GM12878 (cell line): ENCODE measurements at regions not wholly inside any gene's neighbourhood (a gene's known extent, or its start where the extent isn't known, plus 50 kb on each side); places are given as distances from the start of the nearest gene placed in this dataset.

Experiments
- ATAC-seq: fragments of 200-7000 bp; cut with Tn5 transposase; 3 replicates; pipeline ENCODE4 v1.9.1; 2020; ENCODE audit warnings: mild to moderate bottlenecking, moderate library complexity
- BruUV-seq: library from RNA; stranded (reverse); fragments of 400-500 nt; replicated peaks from 2 replicates; lab custom pipeline; 2021; lab: Mats Ljungman, UMichigan
- CTCF ChIA-PET: fragments of 300-600 bp; sonication (Branson Sonifier 250); formaldehyde crosslinking; extraction: SDS; loops from one replicate; lab custom pipeline; 2021; ENCODE audit warnings: inconsistent platforms; lab: Yijun Ruan, JAX
- POLR2A ChIA-PET: fragments of 350-600 bp; formaldehyde crosslinking; extraction: SDS; loops from one replicate; lab custom pipeline; 2021; ENCODE audit warnings: inconsistent platforms; lab: Charles Lee
- RAD21 ChIA-PET: fragments of 300-600 bp; sonication (Branson Sonifier 250); formaldehyde crosslinking; loops from one replicate; lab custom pipeline; 2023; ENCODE audit warnings: antibody characterized with exemption; ENCODE audit not compliant: unreplicated experiment; lab: Charles Lee
- SMC1A ChIA-PET: fragments of 300-600 bp; sonication (Branson Sonifier 250); formaldehyde crosslinking; loops from one replicate; lab custom pipeline; 2023; ENCODE audit not compliant: unreplicated experiment, uncharacterized antibody; lab: Charles Lee
- DNase-seq: peaks from one replicate; pipeline ENCODE4 v3.0.0-alpha.2; 2011; ENCODE audit warnings: low read depth, low spot score
- FAIRE-seq: peaks from 3 replicates; lab custom pipeline; 2011; peaks lifted over from hg19 to GRCh38; lab: Jason Lieb, UNC
- H2AFZ ChIP-seq: 2 replicates; pipeline ENCODE4 v1.6.0; 2011; ENCODE audit warnings: low read depth, low read length, control low read depth; ENCODE audit not compliant: control insufficient read depth
- H3K27ac ChIP-seq: 2 replicates; pipeline ENCODE4 v1.5.1; 2011; ENCODE audit warnings: control low read depth; ENCODE audit not compliant: control insufficient read depth, insufficient read depth
- H3K27me3 ChIP-seq, 2 experiments: replicated peaks in 1 of 2; 2 replicates each; pipeline versions ENCODE4 v1.6.0 to v1.6.1; 2011; ENCODE audit warnings: low read length in 1 of 2; ENCODE audit not compliant: control insufficient read depth in 2 of 2, insufficient read depth in 2 of 2
- H3K36me3 ChIP-seq, 2 experiments: 2 replicates each; pipeline ENCODE4 v1.5.1; 2011; ENCODE audit warnings: low read length in 1 of 2; ENCODE audit not compliant: control insufficient read depth in 2 of 2, insufficient read depth in 2 of 2
- H3K4me1 ChIP-seq: 2 replicates; pipeline ENCODE4 v1.6.1; 2011; ENCODE audit warnings: mild to moderate bottlenecking, low read length, moderate library complexity, mixed read lengths; ENCODE audit not compliant: control insufficient read depth, insufficient read depth
- H3K4me2 ChIP-seq: 2 replicates; pipeline ENCODE4 v1.6.0; 2011; ENCODE audit warnings: control low read depth; ENCODE audit not compliant: control insufficient read depth, insufficient read depth
- H3K4me3 ChIP-seq: fragments of 200-600 bp; sonication (generic); 2 replicates; pipeline ENCODE4 v1.5.1; 2016
- H3K79me2 ChIP-seq: 2 replicates; pipeline ENCODE4 v1.6.0; 2011; ENCODE audit warnings: low read length; ENCODE audit not compliant: control insufficient read depth, insufficient read depth
- H3K9ac ChIP-seq: 2 replicates; pipeline ENCODE4 v1.8.0; 2011; ENCODE audit warnings: low read length, control low read depth, mixed read lengths; ENCODE audit not compliant: control insufficient read depth, insufficient read depth
- H3K9me3 ChIP-seq: replicated peaks from 3 replicates; pipeline ENCODE4 v1.5.1; 2011; ENCODE audit warnings: mild to moderate bottlenecking, low read length; ENCODE audit not compliant: control insufficient read depth, insufficient read depth
- H4K20me1 ChIP-seq: 2 replicates; pipeline ENCODE4 v1.6.0; 2011; ENCODE audit not compliant: control insufficient read depth, insufficient read depth
- CREM ChIP-seq: IDR thresholded peaks from 2 replicates; pipeline ENCODE4 v1.6.1; 2014; ENCODE audit warnings: antibody characterized with exemption, low read depth
- JUNB ChIP-seq: IDR thresholded peaks from 2 replicates; pipeline ENCODE4 v1.6.1; 2016; ENCODE audit warnings: antibody characterized with exemption, mild to moderate bottlenecking
- NFIC ChIP-seq: IDR thresholded peaks from 2 replicates; pipeline ENCODE4 v1.6.1; 2012; ENCODE audit warnings: low read depth, mild to moderate bottlenecking, inconsistent platforms, low read length, moderate library complexity
- POLR2AphosphoS2 ChIP-seq: IDR thresholded peaks from 2 replicates; pipeline ENCODE4 v1.6.1; 2011; ENCODE audit warnings: low read depth, mild to moderate bottlenecking, low read length, improper control_type of control experiment, moderate library complexity
- RBBP5 ChIP-seq: fragments of 200-600 bp; sonication (generic); conservative IDR thresholded peaks from 2 replicates; pipeline ENCODE4 v1.6.1; 2016
- YY1 ChIP-seq: IDR thresholded peaks from 2 replicates; pipeline ENCODE4 v1.6.1; 2011; ENCODE audit warnings: low read depth, mild to moderate bottlenecking, low read length
- ZNF274 ChIP-seq: IDR thresholded peaks from one replicate; pipeline ENCODE4 v1.8.0; 2011; ENCODE audit not compliant: insufficient read length, insufficient read depth
- ZNF622 ChIP-seq: fragments of 450-650 bp; IDR thresholded peaks from 2 replicates; pipeline ENCODE4 v1.6.1; 2017; ENCODE audit warnings: mild to moderate bottlenecking, inconsistent platforms
- WGBS: methylation state at CpG from one replicate; pipeline ENCODE4 v1.1.6; 2016; ENCODE audit warnings: low lambda C conversion rate; ENCODE audit not compliant: insufficient replicate concordance, insufficient coverage; ENCODE audit errors: missing lambda C conversion rate; 5-methylcytosine and 5-hydroxymethylcytosine counted together
- in situ Hi-C: fragments of 300-500 bp; cut with MboI; formaldehyde crosslinking; loops from 9 replicates; pipeline ENCODE4 v1.14.3; 2018; ENCODE audit warnings: mixed read lengths
- intact Hi-C: fragments of 100-400 bp; cut with micrococcal nuclease; formaldehyde crosslinking; loops from one replicate; pipeline ENCODE4 v1.14.2; 2022; ENCODE audit not compliant: unreplicated experiment
- TF ChIP-seq, protein P1 (sequence below): fragments of 450-650 bp; IDR thresholded peaks from 2 replicates; pipeline ENCODE4 v1.6.1; 2014; ENCODE audit warnings: mild to moderate bottlenecking
- TF ChIP-seq, protein P2 (sequence below): IDR thresholded peaks from 2 replicates; pipeline ENCODE4 v1.6.1; 2012; ENCODE audit warnings: low read depth, low read length, improper control_type of control experiment
- TF ChIP-seq, protein P3 (sequence below): fragments of 450-650 bp; IDR thresholded peaks from 2 replicates; pipeline ENCODE4 v1.6.1; 2016; ENCODE audit warnings: mild to moderate bottlenecking
- TF ChIP-seq, protein P4 (sequence below), 3 experiments: IDR thresholded peaks in 2 of 3; conservative IDR thresholded peaks in 1 of 3; 2 replicates each; pipeline ENCODE4 v1.5.1; 2011; ENCODE audit warnings: low read depth in 3 of 3, low read length in 3 of 3, mild to moderate bottlenecking in 3 of 3, control low read depth in 2 of 3, moderate library complexity in 2 of 3, inconsistent platforms in 1 of 3, mixed read lengths in 1 of 3; ENCODE audit not compliant: control insufficient read depth in 2 of 3, insufficient read depth in 1 of 3; ENCODE audit errors: extremely low read depth in 1 of 3
- TF ChIP-seq, protein P5 (sequence below): IDR thresholded peaks from 2 replicates; pipeline ENCODE4 v1.6.1; 2012; ENCODE audit warnings: improper control_type of control experiment, low read depth, low read length; ENCODE audit not compliant: insufficient replicate concordance
- TF ChIP-seq, protein P6 (sequence below): IDR thresholded peaks from 2 replicates; pipeline ENCODE4 v1.6.1; 2011; ENCODE audit warnings: low read depth, low read length, improper control_type of control experiment, borderline replicate concordance

DNA sequence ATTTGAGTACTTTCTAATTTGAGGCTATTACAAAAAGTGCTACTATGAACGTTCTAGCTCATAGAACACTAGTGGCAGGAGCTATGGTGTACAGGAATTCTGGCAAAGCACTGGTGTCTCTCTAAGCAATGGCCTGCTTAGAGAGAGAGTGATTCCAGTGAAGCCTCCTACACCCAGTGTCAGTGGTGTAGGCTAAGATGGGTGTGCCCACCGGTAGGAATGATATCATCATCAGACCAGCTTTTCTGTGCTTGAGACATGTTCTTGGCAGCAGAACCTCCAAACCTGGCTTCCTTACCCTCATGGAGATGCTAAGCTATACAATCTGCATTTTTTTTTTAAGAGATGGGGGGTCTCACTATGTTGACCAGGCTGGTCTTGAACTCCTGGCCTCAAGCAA is 370.3 kb downstream of the SOX9 start:
- ChIA-PET CTCF (interaction anchor here (0.8 to 2.0 kb wide), 2 partner anchors 8 to 11 kb away, joined by 3 to 5 read pairs; no protein-coding TSS in a partner anchor), RAD21 (interaction anchor here (2.0 to 6.0 kb wide), 2 partner anchors 19 to 25 kb away, joined by 5 to 33 read pairs; no protein-coding TSS in a partner anchor), POLR2A (interaction anchor here (0.6 to 1.0 kb wide), 2 partner anchors 11 to 24 kb away, joined by 3 read pairs; no protein-coding TSS in a partner anchor), SMC1A (interaction anchor here (0.7 to 4.3 kb wide), 5 partner anchors 10 to 28 kb away, joined by 3 to 19 read pairs (median 4); no protein-coding TSS in a partner anchor)
- Histone ChIP-seq H3K79me2 (no peaks in the 10 kb centered on the region), H3K4me1 (no peaks in the 10 kb centered on the region), H3K27me3 (no peaks in the 10 kb centered on the region), H3K27ac (no peak overlapping the region), H3K36me3 (no peaks in the 10 kb centered on the region), H3K9me3 (no peaks in the 10 kb centered on the region; the same call in 2 of the 3 replicates), H3K9ac (no peak overlapping the region), H4K20me1 (no peaks in the 10 kb centered on the region), H3K4me2 (no peak overlapping the region), H2AFZ (no peak overlapping the region), H3K4me3 (no peak overlapping the region)
- no peak for ATAC-seq
- no peak for DNase-seq
- no TSS peak for BruUV-seq
- 54% methylated on average over 2 of the region's 2 CpGs for WGBS
- in situ Hi-C loops (no loop called here), intact Hi-C loops (no loop called here)
- no peak for FAIRE-seq
- TF ChIP-seq CREM (no peak), RBBP5 (no peak), ZNF622 (no peak), YY1 (no peak), ZNF274 (no peak), POLR2AphosphoS2 (no peak), NFIC (no peak), JUNB (no peak)
- TF ChIP-seq, protein P1, sequence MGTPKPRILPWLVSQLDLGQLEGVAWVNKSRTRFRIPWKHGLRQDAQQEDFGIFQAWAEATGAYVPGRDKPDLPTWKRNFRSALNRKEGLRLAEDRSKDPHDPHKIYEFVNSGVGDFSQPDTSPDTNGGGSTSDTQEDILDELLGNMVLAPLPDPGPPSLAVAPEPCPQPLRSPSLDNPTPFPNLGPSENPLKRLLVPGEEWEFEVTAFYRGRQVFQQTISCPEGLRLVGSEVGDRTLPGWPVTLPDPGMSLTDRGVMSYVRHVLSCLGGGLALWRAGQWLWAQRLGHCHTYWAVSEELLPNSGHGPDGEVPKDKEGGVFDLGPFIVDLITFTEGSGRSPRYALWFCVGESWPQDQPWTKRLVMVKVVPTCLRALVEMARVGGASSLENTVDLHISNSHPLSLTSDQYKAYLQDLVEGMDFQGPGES = no peak
- TF ChIP-seq, protein P2, sequence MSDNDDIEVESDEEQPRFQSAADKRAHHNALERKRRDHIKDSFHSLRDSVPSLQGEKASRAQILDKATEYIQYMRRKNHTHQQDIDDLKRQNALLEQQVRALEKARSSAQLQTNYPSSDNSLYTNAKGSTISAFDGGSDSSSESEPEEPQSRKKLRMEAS = no peak
- TF ChIP-seq, protein P3, sequence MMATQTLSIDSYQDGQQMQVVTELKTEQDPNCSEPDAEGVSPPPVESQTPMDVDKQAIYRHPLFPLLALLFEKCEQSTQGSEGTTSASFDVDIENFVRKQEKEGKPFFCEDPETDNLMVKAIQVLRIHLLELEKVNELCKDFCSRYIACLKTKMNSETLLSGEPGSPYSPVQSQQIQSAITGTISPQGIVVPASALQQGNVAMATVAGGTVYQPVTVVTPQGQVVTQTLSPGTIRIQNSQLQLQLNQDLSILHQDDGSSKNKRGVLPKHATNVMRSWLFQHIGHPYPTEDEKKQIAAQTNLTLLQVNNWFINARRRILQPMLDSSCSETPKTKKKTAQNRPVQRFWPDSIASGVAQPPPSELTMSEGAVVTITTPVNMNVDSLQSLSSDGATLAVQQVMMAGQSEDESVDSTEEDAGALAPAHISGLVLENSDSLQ = no peak
- TF ChIP-seq, protein P4, sequence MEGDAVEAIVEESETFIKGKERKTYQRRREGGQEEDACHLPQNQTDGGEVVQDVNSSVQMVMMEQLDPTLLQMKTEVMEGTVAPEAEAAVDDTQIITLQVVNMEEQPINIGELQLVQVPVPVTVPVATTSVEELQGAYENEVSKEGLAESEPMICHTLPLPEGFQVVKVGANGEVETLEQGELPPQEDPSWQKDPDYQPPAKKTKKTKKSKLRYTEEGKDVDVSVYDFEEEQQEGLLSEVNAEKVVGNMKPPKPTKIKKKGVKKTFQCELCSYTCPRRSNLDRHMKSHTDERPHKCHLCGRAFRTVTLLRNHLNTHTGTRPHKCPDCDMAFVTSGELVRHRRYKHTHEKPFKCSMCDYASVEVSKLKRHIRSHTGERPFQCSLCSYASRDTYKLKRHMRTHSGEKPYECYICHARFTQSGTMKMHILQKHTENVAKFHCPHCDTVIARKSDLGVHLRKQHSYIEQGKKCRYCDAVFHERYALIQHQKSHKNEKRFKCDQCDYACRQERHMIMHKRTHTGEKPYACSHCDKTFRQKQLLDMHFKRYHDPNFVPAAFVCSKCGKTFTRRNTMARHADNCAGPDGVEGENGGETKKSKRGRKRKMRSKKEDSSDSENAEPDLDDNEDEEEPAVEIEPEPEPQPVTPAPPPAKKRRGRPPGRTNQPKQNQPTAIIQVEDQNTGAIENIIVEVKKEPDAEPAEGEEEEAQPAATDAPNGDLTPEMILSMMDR (IDR thresholded peaks at IDR 0.05 in 2 of 3, conservative IDR thresholded peaks at IDR 0.05 in 1 of 3; ENCODE audit: control insufficient read depth in 2 of 3, extremely low read depth in 1 of 3, insufficient read depth in 1 of 3, low read depth in 3 of 3, low read length in 3 of 3) = no peak
- TF ChIP-seq, protein P5, sequence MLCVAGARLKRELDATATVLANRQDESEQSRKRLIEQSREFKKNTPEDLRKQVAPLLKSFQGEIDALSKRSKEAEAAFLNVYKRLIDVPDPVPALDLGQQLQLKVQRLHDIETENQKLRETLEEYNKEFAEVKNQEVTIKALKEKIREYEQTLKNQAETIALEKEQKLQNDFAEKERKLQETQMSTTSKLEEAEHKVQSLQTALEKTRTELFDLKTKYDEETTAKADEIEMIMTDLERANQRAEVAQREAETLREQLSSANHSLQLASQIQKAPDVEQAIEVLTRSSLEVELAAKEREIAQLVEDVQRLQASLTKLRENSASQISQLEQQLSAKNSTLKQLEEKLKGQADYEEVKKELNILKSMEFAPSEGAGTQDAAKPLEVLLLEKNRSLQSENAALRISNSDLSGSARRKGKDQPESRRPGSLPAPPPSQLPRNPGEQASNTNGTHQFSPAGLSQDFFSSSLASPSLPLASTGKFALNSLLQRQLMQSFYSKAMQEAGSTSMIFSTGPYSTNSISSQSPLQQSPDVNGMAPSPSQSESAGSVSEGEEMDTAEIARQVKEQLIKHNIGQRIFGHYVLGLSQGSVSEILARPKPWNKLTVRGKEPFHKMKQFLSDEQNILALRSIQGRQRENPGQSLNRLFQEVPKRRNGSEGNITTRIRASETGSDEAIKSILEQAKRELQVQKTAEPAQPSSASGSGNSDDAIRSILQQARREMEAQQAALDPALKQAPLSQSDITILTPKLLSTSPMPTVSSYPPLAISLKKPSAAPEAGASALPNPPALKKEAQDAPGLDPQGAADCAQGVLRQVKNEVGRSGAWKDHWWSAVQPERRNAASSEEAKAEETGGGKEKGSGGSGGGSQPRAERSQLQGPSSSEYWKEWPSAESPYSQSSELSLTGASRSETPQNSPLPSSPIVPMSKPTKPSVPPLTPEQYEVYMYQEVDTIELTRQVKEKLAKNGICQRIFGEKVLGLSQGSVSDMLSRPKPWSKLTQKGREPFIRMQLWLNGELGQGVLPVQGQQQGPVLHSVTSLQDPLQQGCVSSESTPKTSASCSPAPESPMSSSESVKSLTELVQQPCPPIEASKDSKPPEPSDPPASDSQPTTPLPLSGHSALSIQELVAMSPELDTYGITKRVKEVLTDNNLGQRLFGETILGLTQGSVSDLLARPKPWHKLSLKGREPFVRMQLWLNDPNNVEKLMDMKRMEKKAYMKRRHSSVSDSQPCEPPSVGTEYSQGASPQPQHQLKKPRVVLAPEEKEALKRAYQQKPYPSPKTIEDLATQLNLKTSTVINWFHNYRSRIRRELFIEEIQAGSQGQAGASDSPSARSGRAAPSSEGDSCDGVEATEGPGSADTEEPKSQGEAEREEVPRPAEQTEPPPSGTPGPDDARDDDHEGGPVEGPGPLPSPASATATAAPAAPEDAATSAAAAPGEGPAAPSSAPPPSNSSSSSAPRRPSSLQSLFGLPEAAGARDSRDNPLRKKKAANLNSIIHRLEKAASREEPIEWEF = no peak
- TF ChIP-seq, protein P6, sequence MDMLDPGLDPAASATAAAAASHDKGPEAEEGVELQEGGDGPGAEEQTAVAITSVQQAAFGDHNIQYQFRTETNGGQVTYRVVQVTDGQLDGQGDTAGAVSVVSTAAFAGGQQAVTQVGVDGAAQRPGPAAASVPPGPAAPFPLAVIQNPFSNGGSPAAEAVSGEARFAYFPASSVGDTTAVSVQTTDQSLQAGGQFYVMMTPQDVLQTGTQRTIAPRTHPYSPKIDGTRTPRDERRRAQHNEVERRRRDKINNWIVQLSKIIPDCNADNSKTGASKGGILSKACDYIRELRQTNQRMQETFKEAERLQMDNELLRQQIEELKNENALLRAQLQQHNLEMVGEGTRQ = no peak
